OCI-LY1 (cell line): ENCODE measurements at regions not wholly inside any gene's neighbourhood (a gene's known extent, or its start where the extent isn't known, plus 50 kb on each side); places are given as distances from the start of the nearest gene placed in this dataset.

Experiments
- H2AFZ ChIP-seq: fragments of 200-600 bp; sonication (generic), shearing (Covaris generic); 2 replicates; pipeline ENCODE4 v1.6.0; 2014; ENCODE audit warnings: antibody characterized with exemption, mild to moderate bottlenecking, low read length
- H3F3A ChIP-seq: fragments of 200-600 bp; sonication (generic), shearing (Covaris generic); 2 replicates; pipeline ENCODE4 v1.6.0; 2014; ENCODE audit warnings: mild to moderate bottlenecking, antibody characterized with exemption, low read length, moderate library complexity; ENCODE audit not compliant: insufficient read depth
- H3K27ac ChIP-seq: fragments of 200-600 bp; sonication (generic); 2 replicates; pipeline ENCODE4 v1.5.1; 2014; ENCODE audit warnings: low read length, mixed run types, mild to moderate bottlenecking, low read depth; ENCODE audit not compliant: poor library complexity, severe bottlenecking
- H3K27me3 ChIP-seq: fragments of 200-600 bp; sonication (generic); 2 replicates; pipeline ENCODE4 v1.6.0; 2014; ENCODE audit warnings: antibody characterized with exemption, mild to moderate bottlenecking, low read length, moderate library complexity; ENCODE audit not compliant: insufficient read depth
- H3K36me3 ChIP-seq: fragments of 200-600 bp; sonication (generic); 2 replicates; pipeline ENCODE4 v1.6.1; 2014; ENCODE audit warnings: mild to moderate bottlenecking, antibody characterized with exemption, low read length, moderate library complexity, mixed read lengths; ENCODE audit not compliant: insufficient read depth
- H3K4me1 ChIP-seq: fragments of 200-600 bp; sonication (generic); 2 replicates; pipeline ENCODE4 v1.5.1; 2014; ENCODE audit warnings: mild to moderate bottlenecking, low read length, moderate library complexity; ENCODE audit not compliant: insufficient read depth, severe bottlenecking
- H3K4me2 ChIP-seq: fragments of 200-600 bp; sonication (generic), shearing (Covaris generic); 2 replicates; pipeline ENCODE4 v1.6.1; 2014; ENCODE audit warnings: low read length
- H3K4me3 ChIP-seq: fragments of 200-600 bp; sonication (generic); 2 replicates; pipeline ENCODE4 v1.5.1; 2014; ENCODE audit warnings: low read length, low read depth, mild to moderate bottlenecking, mixed read lengths; ENCODE audit not compliant: poor library complexity, severe bottlenecking
- H3K79me2 ChIP-seq: fragments of 200-600 bp; shearing (Covaris generic); 2 replicates; pipeline ENCODE4 v1.6.1; 2016; ENCODE audit warnings: mixed run types, low read length, mixed read lengths; ENCODE audit not compliant: insufficient read depth
- H3K9ac ChIP-seq: fragments of 200-600 bp; sonication (generic), shearing (Covaris generic); 2 replicates; pipeline ENCODE4 v1.6.1; 2014; ENCODE audit warnings: mild to moderate bottlenecking, low read length, mixed read lengths
- H3K9me2 ChIP-seq: fragments of 200-600 bp; sonication (generic), shearing (Covaris generic); 2 replicates; pipeline ENCODE4 v1.6.1; 2014; ENCODE audit warnings: low read depth, mild to moderate bottlenecking, low read length, mixed read lengths
- H3K9me3 ChIP-seq: fragments of 200-600 bp; shearing (Covaris generic); 2 replicates; pipeline ENCODE4 v1.6.1; 2014; ENCODE audit warnings: low read length, mixed read lengths
- H4K20me1 ChIP-seq: fragments of 200-600 bp; sonication (generic), shearing (Covaris generic); 2 replicates; pipeline ENCODE4 v1.6.0; 2016; ENCODE audit warnings: mild to moderate bottlenecking, low read length; ENCODE audit not compliant: insufficient read depth
- CTCF ChIP-seq: fragments of 200-600 bp; sonication (generic), shearing (Covaris generic); IDR thresholded peaks from 2 replicates; pipeline ENCODE4 v1.5.1; 2017; ENCODE audit warnings: mild to moderate bottlenecking, antibody characterized with exemption, low read length, moderate library complexity, mixed read lengths
- EZH2 ChIP-seq: fragments of 200-600 bp; sonication (generic), shearing (Covaris generic); IDR thresholded peaks from 2 replicates; pipeline ENCODE4 v1.8.0; 2017; ENCODE audit warnings: borderline replicate concordance, mixed run types, mild to moderate bottlenecking, antibody characterized with exemption, low read length, moderate library complexity, mixed read lengths

DNA sequence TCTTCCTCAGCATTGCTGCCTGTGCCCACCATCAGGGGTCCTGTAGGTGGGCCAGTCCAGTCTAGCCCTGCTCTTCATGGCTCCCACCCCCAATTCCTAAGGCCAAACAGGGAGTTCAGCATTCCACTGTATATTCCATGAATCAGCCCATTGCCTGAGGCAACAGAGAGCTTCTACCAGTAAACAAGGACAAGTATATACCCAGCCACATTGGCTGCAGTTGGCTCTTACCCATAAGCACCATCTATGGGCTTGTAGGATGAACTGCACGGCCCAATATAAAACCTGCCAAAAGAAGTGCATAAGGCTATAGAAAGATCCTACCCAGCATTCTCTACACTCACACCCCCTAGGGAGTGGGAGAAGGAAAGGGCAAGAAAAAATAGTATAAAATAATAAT lies 95.1 kb upstream of the SALL3 start:
- no peaks in the 10 kb centered on the region for H3K4me1 ChIP-seq
- H3K4me3 ChIP-seq: no peak overlapping the region
- H3K9me3 ChIP-seq: peaks cover 7% of the 10 kb centered on the region; the same call in 1 of the 2 replicates
- H3K36me3 ChIP-seq: no peaks in the 10 kb centered on the region
- TF ChIP-seq CTCF: 0 out of 2 replicates have a peak, but pooled peaks have one; percentile 5
- TF ChIP-seq EZH2: no peak
- no peaks in the 10 kb centered on the region for H3K27me3 ChIP-seq
- no peak overlapping the region for H3K4me2 ChIP-seq
- no peaks in the 10 kb centered on the region for H3F3A ChIP-seq
- no peak overlapping the region for H3K27ac ChIP-seq
- H4K20me1 ChIP-seq: no peaks in the 10 kb centered on the region
- no peaks in the 10 kb centered on the region for H3K9me2 ChIP-seq
- H3K79me2 ChIP-seq: no peaks in the 10 kb centered on the region
- no peak overlapping the region for H3K9ac ChIP-seq
- H2AFZ ChIP-seq: no peak overlapping the region

DNA sequence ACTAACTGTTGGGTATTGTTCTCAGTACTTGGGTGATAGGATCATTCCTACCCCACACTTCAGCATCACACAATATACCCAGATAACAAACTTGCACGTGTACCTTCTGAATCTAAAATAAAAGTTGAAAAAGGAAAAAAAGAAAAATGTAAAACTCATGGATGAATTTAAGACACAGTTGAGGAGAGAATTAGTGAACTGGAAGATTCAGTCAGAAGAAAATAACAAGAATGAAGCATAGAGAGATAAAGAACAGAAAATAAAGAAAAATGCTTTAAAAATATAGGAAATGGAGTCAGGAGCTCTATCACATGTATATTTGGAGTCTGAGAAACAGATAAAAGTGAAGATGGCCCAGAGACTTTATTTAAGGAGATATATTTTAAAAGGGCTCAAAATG lies 90.4 kb upstream of the SALL3 start:
- Histone ChIP-seq H3K4me2 (no peak overlapping the region), H2AFZ (no peak overlapping the region), H3K4me1 (no peaks in the 10 kb centered on the region), H3K27me3 (no peaks in the 10 kb centered on the region), H3K9me3 (peaks cover 7% of the 10 kb centered on the region; the same call in 1 of the 2 replicates), H3K4me3 (no peak overlapping the region), H3K79me2 (no peaks in the 10 kb centered on the region), H3K36me3 (no peaks in the 10 kb centered on the region), H3F3A (no peaks in the 10 kb centered on the region), H4K20me1 (no peaks in the 10 kb centered on the region), H3K9ac (no peak overlapping the region), H3K9me2 (no peaks in the 10 kb centered on the region), H3K27ac (no peak overlapping the region)
- TF ChIP-seq EZH2 (no peak), CTCF (no peak)

DNA sequence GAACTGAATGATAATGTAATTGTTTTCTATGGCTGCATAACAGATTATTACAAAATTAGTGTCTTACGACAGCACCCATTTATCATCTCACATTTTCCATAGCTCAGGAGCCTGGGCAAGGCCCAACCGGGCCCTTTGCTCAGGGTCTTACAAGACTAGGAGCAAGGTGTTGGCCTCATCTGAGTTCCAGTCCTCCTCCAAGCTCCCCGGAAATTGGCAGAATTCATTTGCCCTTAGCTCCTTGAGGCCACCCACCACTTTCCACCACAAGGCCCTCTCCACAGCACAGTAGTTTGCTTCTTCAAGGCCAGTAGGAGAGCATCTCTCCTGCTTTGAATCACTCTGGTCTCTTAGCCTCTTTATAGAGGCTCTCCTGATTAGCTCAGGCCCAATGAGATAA lies 89.2 kb upstream of the SALL3 start:
- no peaks in the 10 kb centered on the region for H3F3A ChIP-seq
- H3K9ac ChIP-seq: no peak overlapping the region
- no peaks in the 10 kb centered on the region for H3K4me1 ChIP-seq
- no peak overlapping the region for H2AFZ ChIP-seq
- H4K20me1 ChIP-seq: no peaks in the 10 kb centered on the region
- H3K27ac ChIP-seq: no peak overlapping the region
- H3K36me3 ChIP-seq: no peaks in the 10 kb centered on the region
- H3K9me3 ChIP-seq: peaks cover 7% of the 10 kb centered on the region; the same call in 1 of the 2 replicates
- H3K4me3 ChIP-seq: no peak overlapping the region
- H3K79me2 ChIP-seq: no peaks in the 10 kb centered on the region
- H3K4me2 ChIP-seq: no peak overlapping the region
- TF ChIP-seq CTCF (no peak), EZH2 (no peak)
- H3K9me2 ChIP-seq: no peaks in the 10 kb centered on the region
- no peaks in the 10 kb centered on the region for H3K27me3 ChIP-seq
